GM18502 (cell line): ENCODE measurements at regions not wholly inside any gene's neighbourhood (a gene's known extent, or its start where the extent isn't known, plus 50 kb on each side); places are given as distances from the start of the nearest gene placed in this dataset.
"Not testable (repeated sequence)": the region's sequence is repeated elsewhere in the genome, so short reads cannot be mapped to it uniquely, and the experiment has no call there.

Experiments
- ATAC-seq: cut with Tn5 transposase; IDR thresholded peaks from one replicate; pipeline ENCODE4 v1.9.1; 2021; ENCODE audit warnings: mild to moderate bottlenecking; ENCODE audit not compliant: unreplicated experiment, poor library complexity

DNA sequence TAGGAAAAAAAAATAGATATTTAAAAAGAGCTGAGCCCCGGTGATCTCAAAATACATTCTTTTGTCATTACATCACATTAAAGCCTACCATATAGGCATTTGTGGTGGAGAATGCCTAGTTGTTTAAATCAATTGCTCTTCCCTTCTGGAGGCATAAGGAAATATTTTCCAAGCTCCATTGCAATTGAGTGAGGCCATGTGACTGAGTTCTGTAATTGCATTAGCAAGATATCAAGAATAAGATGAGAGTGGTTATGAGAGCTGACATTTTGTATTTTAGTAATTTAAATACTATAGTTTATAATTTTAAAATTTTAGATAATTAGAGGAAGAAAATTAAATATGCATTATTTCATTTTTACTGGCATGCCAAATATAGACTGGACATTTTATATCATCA is 1195.9 kb downstream of the DTWD2 start:
- ATAC-seq, result no peak

DNA sequence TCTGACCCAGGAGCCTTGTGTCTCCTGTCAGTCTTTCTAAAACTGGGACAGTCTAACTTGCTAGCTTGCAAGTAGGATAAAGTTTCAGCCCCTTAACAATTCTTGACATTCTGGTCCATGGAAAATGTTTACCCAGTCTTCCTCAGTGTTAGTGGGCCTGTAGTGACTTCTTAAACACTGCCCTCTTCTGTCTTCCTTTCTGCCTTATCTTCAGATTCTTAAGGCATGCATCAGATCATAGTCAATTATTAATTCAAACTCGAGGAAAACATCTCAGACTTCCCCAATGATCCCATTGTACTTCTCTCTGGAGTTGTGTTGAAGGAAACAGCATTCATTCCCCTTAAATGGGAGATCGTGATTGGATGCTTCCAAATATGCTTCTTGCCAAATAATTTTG is 1199.8 kb downstream of the DTWD2 start:
- no peak for ATAC-seq

DNA sequence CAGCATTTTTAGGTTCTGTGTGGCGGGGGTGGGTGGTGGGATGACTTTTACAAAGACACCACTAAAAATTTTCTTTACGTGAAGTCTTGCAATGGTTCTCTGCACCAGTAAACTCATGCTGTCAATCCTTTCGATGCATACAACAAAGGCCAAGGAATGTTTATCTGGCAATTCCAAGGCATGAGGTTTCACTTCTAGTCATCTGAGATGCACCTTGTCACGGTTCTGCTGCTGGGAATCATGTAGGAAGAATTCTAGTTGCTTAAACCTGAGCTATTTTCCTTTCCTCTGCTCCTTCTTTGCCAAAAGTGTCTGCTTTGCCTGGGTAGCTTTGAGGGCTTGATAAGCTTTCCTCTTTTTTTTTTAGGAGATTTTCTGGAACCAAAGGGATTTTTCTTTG is 1204.5 kb upstream of the SEMA6A start:
- no peak for ATAC-seq

DNA sequence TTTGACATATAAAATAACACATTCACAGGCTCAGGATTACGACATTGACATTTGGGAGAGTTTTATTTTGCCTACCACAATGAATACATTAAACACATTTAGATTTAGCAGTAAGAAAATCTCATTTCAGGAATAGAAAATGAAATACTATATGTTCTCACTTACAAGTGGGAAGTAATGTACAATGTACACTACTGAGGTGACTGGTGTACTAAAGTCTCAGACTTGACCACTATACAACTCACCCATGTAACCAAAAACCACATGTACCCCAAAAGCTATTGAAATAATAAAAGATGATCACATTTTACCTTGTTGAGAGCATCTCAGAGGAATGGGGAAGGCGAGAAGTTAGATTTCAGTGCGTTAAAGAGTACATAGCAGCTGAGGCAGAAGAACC is 1202.4 kb upstream of the SEMA6A start:
- ATAC-seq, result peak; percentile 65

DNA sequence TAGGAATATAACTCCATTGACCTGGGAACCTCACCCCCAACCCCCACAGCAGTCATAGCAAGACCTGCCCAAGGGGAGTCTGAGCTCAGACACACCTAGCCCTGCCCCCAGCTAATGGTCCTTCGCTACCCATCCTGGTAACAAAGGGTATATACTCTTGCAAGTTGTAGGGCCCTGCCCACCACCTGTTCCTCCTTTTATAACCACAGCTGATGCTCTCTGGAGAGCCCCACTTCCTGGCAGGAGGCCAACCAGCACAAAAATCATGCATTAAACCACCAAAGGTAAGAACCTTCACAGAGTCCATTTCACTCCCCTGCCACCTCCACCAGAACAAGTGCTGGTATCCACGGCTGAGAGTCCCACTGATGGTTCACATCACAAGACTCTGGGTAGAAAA is 1195.3 kb upstream of the SEMA6A start:
- no peak for ATAC-seq

DNA sequence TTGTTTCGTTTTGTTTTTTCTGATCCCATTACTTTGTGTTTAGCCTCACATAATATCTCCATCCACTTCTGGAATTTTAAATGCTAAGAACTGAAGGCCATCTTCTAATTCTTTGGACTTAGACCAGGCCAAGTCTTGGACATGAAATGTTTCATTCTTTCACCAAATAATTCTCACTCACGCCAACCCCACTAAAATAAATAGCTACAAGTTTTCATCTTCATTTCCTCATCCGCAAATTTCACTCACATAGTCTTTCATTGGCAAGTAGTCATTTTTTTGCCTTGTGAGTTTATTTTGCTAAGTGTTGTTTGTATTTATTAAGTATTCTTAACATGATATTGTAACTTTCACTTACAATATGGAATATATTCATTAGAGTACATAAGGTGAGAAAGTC is 1188.6 kb upstream of the SEMA6A start:
- no peak for ATAC-seq

DNA sequence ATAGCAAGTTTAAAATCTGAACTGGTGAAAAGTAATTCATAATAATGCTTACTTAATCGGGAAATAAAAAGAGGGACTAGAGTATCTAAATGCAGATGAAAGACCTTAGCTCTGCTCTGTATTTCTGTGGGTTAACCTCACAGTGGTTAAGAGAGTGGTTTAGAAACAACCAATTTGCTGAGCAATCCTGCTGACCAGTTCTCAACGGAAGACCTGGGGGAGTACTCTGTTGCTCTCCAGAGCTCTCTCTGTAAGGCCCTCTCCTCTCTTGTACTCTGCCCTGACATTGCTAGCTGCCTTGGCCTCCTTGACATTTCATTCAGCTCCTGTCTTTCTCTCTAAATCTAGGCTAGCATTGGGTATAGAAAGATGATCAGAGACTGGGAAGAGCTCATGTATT is 1186.6 kb upstream of the SEMA6A start:
- ATAC-seq, result no peak

DNA sequence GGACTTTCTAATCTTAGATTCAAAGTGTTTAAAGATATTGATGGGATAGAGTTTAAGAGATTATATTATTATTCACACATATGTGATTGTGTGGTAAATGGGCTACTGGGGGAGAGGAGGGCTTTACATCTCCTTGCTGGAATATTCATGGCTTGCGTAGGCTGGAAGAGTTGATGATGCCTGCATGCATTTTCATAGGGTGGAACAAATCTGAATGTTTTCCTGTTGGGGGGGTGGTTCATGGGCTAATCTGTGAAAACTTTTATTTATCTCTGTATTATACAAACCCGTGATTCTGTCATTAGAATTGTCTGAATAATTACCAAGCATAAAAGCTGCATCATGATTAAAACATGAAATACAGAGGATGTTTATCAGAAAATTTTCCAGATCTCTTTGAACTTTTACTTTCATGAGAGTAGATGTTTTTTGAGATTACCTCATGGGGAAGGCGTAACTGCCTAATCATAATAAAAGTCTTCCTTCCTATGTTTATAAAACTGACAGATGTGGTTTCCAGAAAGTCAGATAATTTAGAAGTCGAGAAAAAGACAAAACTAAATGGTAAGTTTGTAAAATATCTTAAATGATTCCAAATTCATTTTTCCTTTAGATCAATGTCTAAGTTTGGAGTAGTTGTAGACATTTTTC is 1185.4 kb upstream of the SEMA6A start:
- ATAC-seq, result no peak

DNA sequence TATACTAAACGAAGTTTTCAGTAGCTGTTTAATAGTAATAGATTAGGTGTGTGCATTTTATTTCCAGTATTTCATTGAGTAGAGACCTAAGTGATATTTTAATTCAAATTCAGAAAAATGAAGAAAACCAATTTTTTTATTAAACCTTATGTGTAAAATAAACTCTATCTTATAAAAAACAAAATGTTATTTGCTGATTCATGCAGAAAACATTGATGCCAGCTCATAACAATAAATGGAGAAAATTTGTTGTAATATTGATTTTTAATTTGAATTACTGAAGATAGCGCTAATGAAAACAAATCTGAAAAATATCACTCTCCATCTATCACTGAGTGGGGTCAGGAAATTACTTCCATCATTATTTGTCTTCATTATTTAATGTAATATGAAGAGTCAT is 1177.8 kb upstream of the SEMA6A start:
- no peak for ATAC-seq

DNA sequence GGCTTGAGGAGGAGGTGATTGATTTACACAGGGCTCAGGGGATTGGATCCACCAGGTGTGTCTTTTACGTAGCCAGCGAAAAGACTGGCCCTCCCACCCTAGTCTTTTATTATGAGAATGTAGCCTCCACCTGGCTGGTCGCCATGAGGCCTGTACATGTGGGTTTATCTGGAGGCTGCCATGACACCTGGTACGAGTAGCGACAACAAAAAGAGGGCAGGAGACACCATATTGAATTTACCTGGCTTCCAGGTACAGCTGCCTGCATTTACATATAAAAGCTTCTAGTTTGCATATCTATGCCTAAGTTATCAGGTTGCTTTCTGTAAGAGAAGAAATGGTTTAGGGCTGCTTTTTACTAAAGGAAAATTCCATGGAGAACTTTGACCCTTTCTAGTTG is 1173.7 kb upstream of the SEMA6A start:
- ATAC-seq, result no peak

DNA sequence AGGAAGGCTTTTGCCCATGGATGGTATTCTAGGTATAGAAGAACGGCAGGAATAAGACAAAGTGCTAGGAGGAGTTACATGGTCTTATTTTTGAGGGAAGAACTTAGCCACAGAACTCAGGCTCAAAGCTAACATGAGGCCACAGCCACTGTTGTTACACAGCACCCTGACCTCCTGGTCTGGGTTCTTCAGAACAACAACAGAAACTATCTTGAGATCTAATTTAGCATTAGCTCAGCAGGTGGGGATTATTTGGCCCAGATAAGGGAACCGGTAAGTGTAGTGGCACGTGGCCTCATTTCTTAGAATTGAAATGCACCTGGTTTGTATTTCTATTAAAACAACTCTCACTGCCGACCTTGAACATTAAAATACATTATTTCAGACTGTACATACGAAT is 1168.7 kb upstream of the SEMA6A start:
- no peak for ATAC-seq

DNA sequence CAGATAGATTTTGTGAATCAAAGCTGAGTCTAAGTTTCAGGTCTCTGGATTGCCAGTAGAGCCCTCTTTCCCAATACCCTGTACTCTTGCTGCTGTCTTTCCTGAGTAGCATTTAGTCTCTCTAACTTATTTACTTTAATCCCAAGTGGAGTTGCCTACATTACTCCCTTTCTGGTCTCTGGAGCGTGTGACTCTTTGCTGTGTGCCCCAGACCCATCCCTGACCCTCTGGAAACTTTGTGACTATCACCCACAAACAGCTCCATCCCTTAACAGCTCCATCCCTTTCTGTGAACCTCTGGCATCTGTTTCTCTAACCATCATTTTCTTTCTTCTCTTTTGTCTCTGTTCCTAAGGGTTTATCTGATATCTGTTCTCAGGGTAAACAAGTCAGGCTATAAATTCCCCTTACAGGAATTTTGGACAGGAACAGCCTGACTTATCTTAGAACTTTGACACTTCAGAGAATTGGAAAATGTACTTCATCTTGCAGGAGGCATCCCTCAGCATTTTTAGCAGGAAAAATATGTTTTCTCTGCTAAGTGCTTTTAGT is 1167.1 kb upstream of the SEMA6A start:
- no peak for ATAC-seq

DNA sequence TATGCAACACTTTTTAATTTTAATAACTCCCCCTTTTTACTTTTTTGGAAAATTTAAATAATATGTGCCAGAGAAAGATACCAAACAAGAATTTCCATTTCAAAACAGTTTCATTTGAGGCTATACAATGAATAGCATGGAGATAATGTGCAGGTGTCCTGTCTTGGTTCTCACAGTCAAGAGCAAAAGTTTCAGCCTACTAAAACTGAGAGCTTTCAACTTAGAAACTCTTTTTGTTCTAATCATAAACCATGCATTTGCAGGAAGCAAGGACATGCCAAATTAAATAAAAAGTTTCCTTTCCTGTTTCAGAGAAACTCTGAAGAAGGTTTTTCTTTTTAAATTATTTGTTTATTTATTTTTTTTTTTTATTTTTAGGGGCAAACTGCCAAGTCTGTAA is 1165.6 kb upstream of the SEMA6A start:
- no peak for ATAC-seq

DNA sequence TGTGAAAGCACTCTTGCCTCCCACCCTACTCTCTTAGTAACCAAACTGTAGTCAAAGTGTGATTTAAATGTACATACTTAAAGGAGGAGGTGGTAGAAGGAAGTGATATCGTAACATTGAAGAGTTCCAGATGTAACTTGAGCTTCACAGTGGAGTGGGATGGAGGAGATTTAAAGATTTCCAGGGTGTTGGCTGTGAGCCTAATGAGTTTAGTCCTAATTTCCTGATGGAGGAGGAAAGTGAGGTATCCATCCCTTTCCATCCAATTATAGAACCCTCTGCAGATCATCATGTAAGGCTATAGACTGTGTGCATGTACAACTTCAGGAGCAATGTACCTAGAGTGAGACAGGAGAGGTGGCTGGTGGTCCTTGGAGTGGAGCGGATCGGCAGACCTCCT is 1163.9 kb upstream of the SEMA6A start:
- no peak for ATAC-seq

DNA sequence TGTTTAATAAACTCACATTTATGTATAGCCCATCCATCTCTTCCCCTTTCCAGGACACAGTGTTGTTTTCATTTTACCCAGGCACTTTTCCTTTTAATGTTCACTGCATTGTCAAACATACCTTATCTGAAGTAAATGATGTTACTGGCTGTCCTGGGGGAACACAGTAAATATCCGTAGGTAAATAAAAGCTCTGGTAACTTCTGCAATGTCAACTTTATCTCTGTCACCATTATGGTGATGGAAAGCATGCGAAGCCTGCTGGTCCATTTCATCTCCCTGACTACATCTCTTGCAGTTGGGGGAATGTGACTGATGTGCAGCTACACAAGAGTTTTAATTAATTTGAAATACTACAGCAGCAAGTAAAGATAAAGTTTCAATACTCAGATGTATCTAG is 1162.1 kb upstream of the SEMA6A start:
- ATAC-seq, result no peak

DNA sequence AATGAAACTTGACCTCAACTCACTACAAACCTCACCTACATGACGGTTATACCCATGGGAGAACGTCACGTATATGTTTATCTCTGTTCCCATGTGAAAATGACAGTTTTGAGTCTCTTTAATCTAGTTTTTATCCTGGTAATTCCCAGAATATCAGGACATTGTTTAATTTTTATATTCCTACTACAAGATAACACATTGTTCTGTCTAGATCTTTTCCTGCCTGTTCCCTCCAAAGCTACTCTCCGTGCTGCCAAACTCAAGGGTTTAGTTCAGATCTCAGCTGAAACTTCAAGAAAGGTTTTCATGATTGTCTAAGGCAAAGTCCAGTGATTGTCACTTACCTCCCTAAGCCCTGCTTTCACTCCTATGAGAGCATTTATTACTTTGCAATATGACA is 1159.4 kb upstream of the SEMA6A start:
- no peak for ATAC-seq

DNA sequence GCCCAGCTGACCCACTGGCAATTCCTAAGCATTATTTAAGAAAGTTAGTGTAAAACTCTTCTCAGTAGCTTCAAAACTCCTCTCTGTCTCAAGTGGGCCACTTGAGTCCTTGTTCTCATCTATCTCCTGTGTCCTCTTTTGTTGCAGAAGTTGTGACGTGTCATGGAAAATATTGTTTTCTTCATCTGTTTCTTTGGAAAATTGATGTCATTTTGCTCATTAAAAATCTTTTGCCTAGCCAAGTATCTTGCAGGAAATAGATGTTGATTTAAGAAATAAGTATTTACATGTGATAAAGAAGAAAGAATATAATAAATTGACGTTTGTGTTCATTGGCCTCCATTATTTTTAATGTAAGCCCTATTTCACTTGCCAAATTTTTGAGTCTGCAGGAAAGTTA is 1158.4 kb upstream of the SEMA6A start:
- ATAC-seq, result no peak

DNA sequence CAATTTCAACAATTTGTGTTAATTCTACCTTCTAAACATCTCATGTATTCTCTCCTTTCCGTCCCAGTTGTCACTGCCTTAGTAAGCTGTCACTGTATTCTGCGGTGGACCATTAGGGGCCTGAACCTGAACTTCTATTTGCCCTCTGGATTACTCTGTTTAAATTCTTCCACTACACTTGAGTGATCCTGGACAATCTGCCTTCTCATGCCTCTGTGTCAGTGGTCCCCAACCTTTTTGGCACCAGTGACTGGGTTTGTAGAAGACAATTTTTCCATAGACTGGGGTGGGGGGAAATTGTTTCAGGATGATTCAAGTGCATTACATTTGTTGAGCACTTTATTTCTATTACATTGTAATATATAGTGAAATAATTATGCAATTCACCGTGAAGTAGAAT is 1157.6 kb upstream of the SEMA6A start:
- no peak for ATAC-seq

DNA sequence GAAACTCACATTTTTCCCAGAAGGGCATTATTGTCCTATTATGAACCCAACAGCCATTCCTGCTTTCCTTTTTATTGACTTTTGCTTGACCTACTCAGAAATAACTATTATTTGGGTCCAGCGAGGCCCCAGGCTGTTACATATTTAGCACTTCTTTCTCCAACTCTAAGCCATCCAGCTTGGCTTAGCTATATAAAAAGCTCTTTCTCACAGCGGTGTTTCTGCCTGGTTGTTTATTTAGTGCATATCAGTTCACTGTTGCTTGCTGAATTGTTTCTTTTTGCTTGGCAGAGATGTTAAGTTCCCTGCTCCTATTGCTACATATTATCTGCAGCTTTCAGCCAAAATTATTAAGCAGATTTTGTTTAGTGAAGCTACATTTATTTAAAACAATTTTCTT is 1156.8 kb upstream of the SEMA6A start:
- ATAC-seq, result no peak

DNA sequence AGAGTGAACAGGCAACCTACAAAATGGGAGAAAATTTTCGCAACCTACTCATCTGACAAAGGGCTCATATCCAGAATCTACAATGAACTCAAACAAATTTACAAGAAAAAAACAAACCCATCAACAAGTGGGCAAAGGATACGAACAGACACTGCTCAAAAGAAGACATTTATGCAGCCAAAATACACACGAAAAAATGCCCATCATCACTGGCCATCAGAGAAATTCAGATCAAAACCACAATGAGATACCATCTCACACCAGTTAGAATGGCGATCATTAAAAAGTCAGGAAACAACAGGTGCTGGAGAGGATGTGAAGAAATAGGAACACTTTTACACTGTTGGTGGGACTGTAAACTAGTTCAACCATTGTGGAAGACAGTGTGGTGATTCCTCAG is 1146.2 kb upstream of the SEMA6A start:
- not testable (repeated sequence) for ATAC-seq

DNA sequence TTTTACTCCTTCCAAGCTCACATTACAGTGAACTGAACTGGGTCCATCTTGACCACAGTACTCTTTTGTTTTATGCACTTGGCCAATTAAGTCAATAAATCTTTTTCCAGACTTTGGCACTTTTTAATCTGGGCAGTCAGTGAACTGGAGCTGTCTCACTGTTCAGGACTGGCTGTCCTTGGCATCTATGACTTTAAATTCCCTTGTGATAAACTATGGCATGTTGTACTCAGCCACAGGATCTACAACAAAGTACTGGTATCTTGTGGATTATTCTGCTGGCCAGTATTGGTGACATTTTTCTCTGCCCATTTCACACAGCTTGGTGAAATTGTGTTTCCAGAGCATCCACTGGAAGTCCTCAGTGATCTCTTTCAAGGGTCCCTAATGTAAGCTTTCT is 1144.8 kb upstream of the SEMA6A start:
- ATAC-seq, result no peak

DNA sequence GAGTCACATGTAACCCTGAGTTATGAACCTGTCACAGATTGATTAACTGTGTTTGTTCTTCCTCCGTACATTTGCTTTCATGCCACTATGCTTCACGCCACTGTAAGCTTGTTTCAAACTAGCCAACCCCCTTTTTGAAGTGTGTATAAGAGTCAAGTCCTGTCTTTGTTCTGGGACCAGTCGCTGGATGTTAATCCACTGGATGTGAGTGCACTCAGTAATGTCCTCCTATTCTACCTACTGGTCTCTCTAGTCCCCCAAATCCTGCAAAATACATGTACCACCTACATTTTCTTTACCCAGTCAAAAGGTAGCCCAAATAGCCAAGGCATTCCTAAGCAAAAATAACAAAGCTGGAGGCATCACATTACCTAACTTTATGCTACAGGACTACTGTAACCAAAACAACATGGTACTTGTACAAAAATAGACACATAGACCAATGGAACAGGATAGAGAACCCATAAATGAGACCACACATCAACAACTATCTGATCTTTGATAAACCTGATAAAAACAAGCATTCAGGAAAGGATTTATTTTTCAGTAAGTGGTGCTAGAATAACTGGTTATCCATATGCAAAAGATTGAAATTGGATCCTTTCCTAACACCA is 1139.1 kb upstream of the SEMA6A start:
- ATAC-seq, result no peak
